ENCODE measurements at regions not wholly inside any gene's neighbourhood (a gene's known extent, or its start where the extent isn't known, plus 50 kb on each side); places are given as distances from the start of the nearest gene placed in this dataset.
A peak's percentile ranks its signal among the peaks of the same experiment; 100 is the strongest.

GRCh38 chr2:106706283-106706682 is 179.7 kb downstream of the ST6GAL2 start:
- DNase-seq (ENCODE audit: low read depth in 2 of 3, low spot score in 2 of 3), result no peak

- DNase-seq (ENCODE audit: low read depth in 2 of 3, low spot score in 2 of 3), result no peak
These were observed 177.8 kb downstream of the ST6GAL2 start for GRCh38 chr2:106708209-106708608.

- no peak for DNase-seq (ENCODE audit: low read depth in 2 of 3, low spot score in 2 of 3)
These were observed 176.7 kb downstream of the ST6GAL2 start for GRCh38 chr2:106709229-106709628.

GRCh38 chr2:106719222-106719621 is 166.7 kb downstream of the ST6GAL2 start:
- DNase-seq (ENCODE audit: low read depth in 2 of 3, low spot score in 2 of 3), result no peak

GRCh38 chr2:106720026-106720425 is 165.9 kb downstream of the ST6GAL2 start:
- no peak for DNase-seq (ENCODE audit: low read depth in 2 of 3, low spot score in 2 of 3)

- no peak for DNase-seq (ENCODE audit: low read depth in 2 of 3, low spot score in 2 of 3)
These were observed 161.6 kb downstream of the ST6GAL2 start for GRCh38 chr2:106724301-106724794.

- DNase-seq (ENCODE audit: low read depth in 2 of 3, low spot score in 2 of 3), result no peak
These were observed 151.8 kb downstream of the ST6GAL2 start for GRCh38 chr2:106734165-106734564.

- DNase-seq (ENCODE audit: low read depth in 2 of 3, low spot score in 2 of 3), result no peak
These were observed 150.2 kb downstream of the ST6GAL2 start for GRCh38 chr2:106735807-106736206.

GRCh38 chr2:106736221-106736620 is 149.7 kb downstream of the ST6GAL2 start:
- no peak for DNase-seq (ENCODE audit: low read depth in 2 of 3, low spot score in 2 of 3)

- peak in 2 of 3 donors; percentile 53 to 90 for DNase-seq (ENCODE audit: low read depth in 2 of 3, low spot score in 2 of 3)
These were observed 140.5 kb downstream of the ST6GAL2 start for GRCh38 chr2:106745468-106745867.

GRCh38 chr2:106749823-106750222 is 136.1 kb downstream of the ST6GAL2 start:
- no peak for DNase-seq (ENCODE audit: low read depth in 2 of 3, low spot score in 2 of 3)

Measured in hematopoietic multipotent progenitor cell (in vitro differentiated cells).